HFFc6 (cell line): ENCODE measurements at regions not wholly inside any gene's neighbourhood (a gene's known extent, or its start where the extent isn't known, plus 50 kb on each side); places are given as distances from the start of the nearest gene placed in this dataset.
A peak's percentile ranks its signal among the peaks of the same experiment; 100 is the strongest.
"Not testable (repeated sequence)": the region's sequence is repeated elsewhere in the genome, so short reads cannot be mapped to it uniquely, and the experiment has no call there.

ENCODE experiments used
- DNase-seq: peaks from one replicate; pipeline ENCODE4 v3.0.0-alpha.2; 2018
- H3K27ac Mint-ChIP-seq: 2 replicates; pipeline ENCODE4 v1.8.0; 2020; ENCODE audit warnings: mild to moderate bottlenecking, mixed read lengths
- H3K27me3 Mint-ChIP-seq: 2 replicates; pipeline ENCODE4 v1.8.0; 2021; ENCODE audit warnings: mild to moderate bottlenecking, moderate library complexity, mixed read lengths; ENCODE audit not compliant: insufficient read depth
- H3K36me3 Mint-ChIP-seq: 2 replicates; pipeline ENCODE4 v1.8.0; 2021; ENCODE audit warnings: low read depth, mixed read lengths
- H3K4me1 Mint-ChIP-seq: 2 replicates; pipeline ENCODE4 v1.8.0; 2020; ENCODE audit warnings: low read depth, mixed read lengths
- H3K4me3 Mint-ChIP-seq: 2 replicates; pipeline ENCODE4 v1.8.0; 2020; ENCODE audit warnings: mild to moderate bottlenecking, moderate library complexity, mixed read lengths
- H3K9me3 Mint-ChIP-seq: 2 replicates; pipeline ENCODE4 v1.8.0; 2020; ENCODE audit warnings: mild to moderate bottlenecking, mixed read lengths
- TF ChIP-seq, protein P1 (sequence below): fragments of 200-600 bp; sonication (generic); IDR thresholded peaks from 2 replicates; pipeline ENCODE4 v1.5.0; 2021; ENCODE audit warnings: antibody characterized with exemption, mild to moderate bottlenecking

DNA sequence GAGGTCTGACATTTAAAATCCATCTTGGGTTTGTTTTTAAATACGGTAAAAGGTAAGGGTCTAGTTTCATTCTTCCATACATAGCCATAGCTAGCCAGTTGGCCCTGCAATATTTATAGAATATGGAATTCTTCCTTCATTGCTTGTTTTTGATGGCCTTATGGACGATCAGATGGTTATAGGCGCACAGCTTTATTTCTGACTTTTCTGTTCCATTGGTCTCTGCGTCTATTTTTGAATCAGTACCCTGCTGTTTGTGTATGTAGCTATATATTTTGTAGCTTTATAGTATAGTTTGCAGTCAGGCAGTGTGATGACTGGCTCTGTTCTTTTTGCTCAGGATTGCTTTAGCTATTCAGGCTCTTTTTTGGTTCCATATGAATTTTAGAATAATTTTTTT lies 366.8 kb upstream of the MIS18BP1 start:
- DNase-seq = no peak
- TF ChIP-seq, protein P1, sequence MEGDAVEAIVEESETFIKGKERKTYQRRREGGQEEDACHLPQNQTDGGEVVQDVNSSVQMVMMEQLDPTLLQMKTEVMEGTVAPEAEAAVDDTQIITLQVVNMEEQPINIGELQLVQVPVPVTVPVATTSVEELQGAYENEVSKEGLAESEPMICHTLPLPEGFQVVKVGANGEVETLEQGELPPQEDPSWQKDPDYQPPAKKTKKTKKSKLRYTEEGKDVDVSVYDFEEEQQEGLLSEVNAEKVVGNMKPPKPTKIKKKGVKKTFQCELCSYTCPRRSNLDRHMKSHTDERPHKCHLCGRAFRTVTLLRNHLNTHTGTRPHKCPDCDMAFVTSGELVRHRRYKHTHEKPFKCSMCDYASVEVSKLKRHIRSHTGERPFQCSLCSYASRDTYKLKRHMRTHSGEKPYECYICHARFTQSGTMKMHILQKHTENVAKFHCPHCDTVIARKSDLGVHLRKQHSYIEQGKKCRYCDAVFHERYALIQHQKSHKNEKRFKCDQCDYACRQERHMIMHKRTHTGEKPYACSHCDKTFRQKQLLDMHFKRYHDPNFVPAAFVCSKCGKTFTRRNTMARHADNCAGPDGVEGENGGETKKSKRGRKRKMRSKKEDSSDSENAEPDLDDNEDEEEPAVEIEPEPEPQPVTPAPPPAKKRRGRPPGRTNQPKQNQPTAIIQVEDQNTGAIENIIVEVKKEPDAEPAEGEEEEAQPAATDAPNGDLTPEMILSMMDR = no peak
- H3K27ac Mint-ChIP-seq = no peak overlapping the region
- no peaks in the 10 kb centered on the region for H3K36me3 Mint-ChIP-seq
- no peak overlapping the region for H3K4me3 Mint-ChIP-seq
- H3K9me3 Mint-ChIP-seq = peaks cover 13% of the 10 kb centered on the region
- no peaks in the 10 kb centered on the region for H3K27me3 Mint-ChIP-seq
- no peaks in the 10 kb centered on the region for H3K4me1 Mint-ChIP-seq

DNA sequence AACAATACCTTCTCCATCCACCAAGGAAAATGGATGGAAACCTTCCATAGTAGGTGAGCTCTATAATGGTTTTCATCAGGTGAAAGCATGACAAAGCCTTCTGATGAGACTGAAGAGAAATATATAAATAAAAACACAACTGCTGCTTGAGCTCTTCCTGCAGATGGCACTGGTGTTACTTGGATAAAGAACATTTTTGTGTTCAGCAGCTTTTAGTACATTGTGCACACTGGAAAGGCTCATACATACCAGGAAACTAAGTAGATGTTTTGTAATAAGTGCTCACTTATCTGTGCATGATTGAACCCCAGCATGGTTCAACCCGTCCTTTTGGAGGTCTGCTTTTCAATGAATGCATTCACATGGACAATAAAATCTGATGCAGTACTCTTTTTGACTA lies 357.3 kb upstream of the MIS18BP1 start:
- H3K27me3 Mint-ChIP-seq = no peaks in the 10 kb centered on the region
- no peak overlapping the region for H3K27ac Mint-ChIP-seq
- H3K9me3 Mint-ChIP-seq = no peaks in the 10 kb centered on the region; the same call in 1 of the 2 replicates
- H3K36me3 Mint-ChIP-seq = no peaks in the 10 kb centered on the region
- TF ChIP-seq, protein P1 = peak; percentile 42; the same call in 1 of the 2 replicates
- DNase-seq = peak; percentile 7
- no peak overlapping the region for H3K4me3 Mint-ChIP-seq
- H3K4me1 Mint-ChIP-seq = no peaks in the 10 kb centered on the region

- Mint-ChIP-seq H3K9me3 (peaks cover 71% of the 10 kb centered on the region), H3K27ac (no peak overlapping the region), H3K36me3 (no peaks in the 10 kb centered on the region; the same call in 1 of the 2 replicates), H3K4me1 (no peaks in the 10 kb centered on the region), H3K4me3 (no peak overlapping the region), H3K27me3 (no peaks in the 10 kb centered on the region; the same call in 1 of the 2 replicates)
- TF ChIP-seq, protein P1 = no peak
- no peak for DNase-seq
These were observed 334.1 kb upstream of the MIS18BP1 start for GRCh38 chr14:45587142-45587541.

DNA sequence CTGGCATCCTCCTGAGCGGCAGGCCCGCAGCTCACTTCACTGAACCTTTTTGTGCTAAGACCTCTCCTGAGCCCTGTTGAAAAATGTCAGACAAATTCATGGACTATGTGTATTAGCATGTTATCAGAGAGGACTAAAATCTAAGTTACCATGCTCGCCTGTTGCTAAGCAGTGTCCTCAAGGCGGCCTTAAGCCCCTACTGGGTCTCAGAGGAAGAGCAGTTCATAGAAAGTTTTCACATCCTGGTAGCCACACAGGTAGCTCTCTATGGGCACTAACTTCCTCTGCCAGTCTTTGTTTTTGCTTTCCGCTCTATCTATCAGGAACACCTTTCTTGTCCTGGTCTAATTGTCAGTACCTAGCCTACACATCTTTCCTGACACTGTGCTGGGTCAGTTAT lies 306.6 kb upstream of the MIS18BP1 start:
- DNase-seq = no peak
- H3K27me3 Mint-ChIP-seq = no peaks in the 10 kb centered on the region
- no peaks in the 10 kb centered on the region for H3K4me1 Mint-ChIP-seq
- H3K9me3 Mint-ChIP-seq = peaks cover 51% of the 10 kb centered on the region
- no peak overlapping the region for H3K4me3 Mint-ChIP-seq
- TF ChIP-seq, protein P1 = no peak
- no peaks in the 10 kb centered on the region for H3K36me3 Mint-ChIP-seq
- no peak overlapping the region for H3K27ac Mint-ChIP-seq

GRCh38 chr14:45558183-45558582 lies 305.2 kb upstream of the MIS18BP1 start:
- TF ChIP-seq, protein P1 = no peak
- Mint-ChIP-seq H3K4me1 (no peaks in the 10 kb centered on the region), H3K4me3 (no peak overlapping the region), H3K36me3 (no peaks in the 10 kb centered on the region), H3K27me3 (no peaks in the 10 kb centered on the region), H3K9me3 (peaks cover 51% of the 10 kb centered on the region), H3K27ac (no peak overlapping the region)
- no peak for DNase-seq

- H3K4me3 Mint-ChIP-seq = no peak overlapping the region
- H3K27ac Mint-ChIP-seq = no peak overlapping the region
- TF ChIP-seq, protein P1 = no peak
- no peaks in the 10 kb centered on the region for H3K4me1 Mint-ChIP-seq
- H3K36me3 Mint-ChIP-seq = peaks cover 9% of the 10 kb centered on the region; the same call in 1 of the 2 replicates
- no peak for DNase-seq
- no peaks in the 10 kb centered on the region for H3K27me3 Mint-ChIP-seq
- H3K9me3 Mint-ChIP-seq = peaks cover 46% of the 10 kb centered on the region
These were observed 301.0 kb upstream of the MIS18BP1 start for GRCh38 chr14:45553981-45554380.

- H3K4me1 Mint-ChIP-seq, H3K27me3 Mint-ChIP-seq, DNase-seq, H3K27ac Mint-ChIP-seq, H3K4me3 Mint-ChIP-seq, H3K36me3 Mint-ChIP-seq: not testable (repeated sequence)
- H3K9me3 Mint-ChIP-seq = peaks cover 36% of the 10 kb centered on the region
These were observed 298.3 kb upstream of the MIS18BP1 start for GRCh38 chr14:45551240-45551820.
